A673 (cell line): ENCODE measurements at regions not wholly inside any gene's neighbourhood (a gene's known extent, or its start where the extent isn't known, plus 50 kb on each side); places are given as distances from the start of the nearest gene placed in this dataset.

ENCODE experiments used
- CTCF ChIP-seq: fragments of 300-800, 200-600 bp; sonication (generic); conservative IDR thresholded peaks from 2 replicates; pipeline ENCODE4 v1.5.1; 2017; ENCODE audit warnings: low read depth, mild to moderate bottlenecking, antibody characterized with exemption, low read length, moderate library complexity, mixed read lengths
- EZH2 ChIP-seq: fragments of 200-600 bp; sonication (generic); IDR thresholded peaks from 2 replicates; pipeline ENCODE4 v1.6.1; 2017; ENCODE audit warnings: borderline replicate concordance, low read depth, mild to moderate bottlenecking, mixed read lengths, antibody characterized with exemption, low read length; ENCODE audit not compliant: poor library complexity, severe bottlenecking

- TF ChIP-seq CTCF (no peak), EZH2 (no peak)
These were observed 123.9 kb upstream of the ABCA1 start for GRCh38 chr9:105051897-105052296.
